Thoracic aorta (tissue), 2 donors: ENCODE measurements at regions not wholly inside any gene's neighbourhood (a gene's known extent, or its start where the extent isn't known, plus 50 kb on each side); places are given as distances from the start of the nearest gene placed in this dataset.

Experiments used
- ATAC-seq: fragments of 150-250 bp; one replicate; pipeline ENCODE4 v1.8.0; 2017; ENCODE audit warnings: low read depth; ENCODE audit not compliant: insufficient number of reproducible peaks, low FRiP score
- DNase-seq: peaks from one replicate; pipeline ENCODE4 v3.0.0-alpha.2; 2020; ENCODE audit warnings: low spot score
- H3K27ac ChIP-seq, 2 donors: fragments of 200-600 bp; sonication (generic); 1 replicate in 1 of 2; 2 replicates in 1 of 2; pipeline ENCODE4 v1.5.1; 2016; ENCODE audit warnings: mild to moderate bottlenecking in 2 of 2, moderate library complexity in 2 of 2
- H3K27me3 ChIP-seq: fragments of 200-600 bp; sonication (generic); replicated peaks from 2 replicates; pipeline ENCODE4 v1.6.0; 2016; ENCODE audit warnings: mild to moderate bottlenecking; ENCODE audit not compliant: insufficient read depth
- H3K36me3 ChIP-seq: fragments of 200-600 bp; sonication (generic); one replicate; pipeline ENCODE4 v1.5.1; 2016
- H3K4me1 ChIP-seq, 2 donors: fragments of 200-600 bp; sonication (generic); 1 replicate in 1 of 2; 2 replicates in 1 of 2; pipeline versions ENCODE4 v1.5.1 to v1.6.0; 2016; ENCODE audit warnings: low read depth in 2 of 2, mild to moderate bottlenecking in 1 of 2; ENCODE audit not compliant: control insufficient read depth in 1 of 2
- H3K4me3 ChIP-seq: fragments of 200-600 bp; sonication (generic); 2 replicates; pipeline ENCODE4 v1.5.1; 2016; ENCODE audit warnings: mild to moderate bottlenecking
- H3K9me3 ChIP-seq: fragments of 200-600 bp; sonication (generic); 2 replicates; pipeline ENCODE4 v1.5.1; 2016
- CTCF ChIP-seq: fragments of 200-600 bp; sonication (generic); IDR thresholded peaks from one replicate; pipeline ENCODE4 v1.5.1; 2019; ENCODE audit warnings: antibody characterized with exemption

- H3K27me3 ChIP-seq: no peaks in the 10 kb centered on the region
- ATAC-seq: no peak
- H3K27ac ChIP-seq: no peak overlapping the region
- H3K4me3 ChIP-seq: no peak overlapping the region
- H3K4me1 ChIP-seq: peaks cover 0 to 13% of the 10 kb centered on the region in 2 donors
- no peaks in the 10 kb centered on the region for H3K36me3 ChIP-seq
- no peaks in the 10 kb centered on the region for H3K9me3 ChIP-seq
- no peak for TF ChIP-seq CTCF
- DNase-seq: no peak
Observed at GRCh38 chr14:85471156-85471555, 58.8 kb upstream of the FLRT2 start.

GRCh38 chr14:85471744-85472143, 58.2 kb upstream of the FLRT2 start:
- DNase-seq (no peak), ATAC-seq (no peak)
- no peak for TF ChIP-seq CTCF
- Histone ChIP-seq H3K9me3 (no peaks in the 10 kb centered on the region), H3K36me3 (no peaks in the 10 kb centered on the region), H3K27ac (no peak overlapping the region), H3K27me3 (no peaks in the 10 kb centered on the region), H3K4me1 (peaks cover 0 to 13% of the 10 kb centered on the region in 2 donors), H3K4me3 (no peak overlapping the region)

GRCh38 chr14:85474431-85474830, 55.5 kb upstream of the FLRT2 start:
- H3K27ac ChIP-seq: no peak overlapping the region
- H3K27me3 ChIP-seq: no peaks in the 10 kb centered on the region
- DNase-seq (no peak), ATAC-seq (no peak)
- H3K4me1 ChIP-seq: peaks cover 0 to 13% of the 10 kb centered on the region in 2 donors
- no peaks in the 10 kb centered on the region for H3K36me3 ChIP-seq
- TF ChIP-seq CTCF: no peak
- H3K9me3 ChIP-seq: no peaks in the 10 kb centered on the region
- no peak overlapping the region for H3K4me3 ChIP-seq

GRCh38 chr14:85475113-85475512, 54.8 kb upstream of the FLRT2 start:
- Histone ChIP-seq H3K27ac (no peak overlapping the region), H3K9me3 (no peaks in the 10 kb centered on the region), H3K27me3 (no peaks in the 10 kb centered on the region), H3K36me3 (no peaks in the 10 kb centered on the region), H3K4me3 (no peak overlapping the region), H3K4me1 (peaks cover 0 to 13% of the 10 kb centered on the region in 2 donors)
- DNase-seq: no peak
- no peak for ATAC-seq
- no peak for TF ChIP-seq CTCF

- TF ChIP-seq CTCF: no peak
- H3K9me3 ChIP-seq: no peaks in the 10 kb centered on the region
- peaks cover 0 to 15% of the 10 kb centered on the region in 2 donors for H3K4me1 ChIP-seq
- H3K4me3 ChIP-seq: no peak overlapping the region
- no peak overlapping the region for H3K27ac ChIP-seq
- DNase-seq: no peak
- H3K36me3 ChIP-seq: no peaks in the 10 kb centered on the region
- ATAC-seq: no peak
- H3K27me3 ChIP-seq: no peaks in the 10 kb centered on the region
Observed at GRCh38 chr14:85479306-85479705, 50.6 kb upstream of the FLRT2 start.
